DOHH2 (cell line): ENCODE measurements at regions not wholly inside any gene's neighbourhood (a gene's known extent, or its start where the extent isn't known, plus 50 kb on each side); places are given as distances from the start of the nearest gene placed in this dataset.
"Not testable (repeated sequence)": the region's sequence is repeated elsewhere in the genome, so short reads cannot be mapped to it uniquely, and the experiment has no call there.

ENCODE experiments used
- H3F3A ChIP-seq: fragments of 200-600 bp; sonication (generic), shearing (Covaris generic); 2 replicates; pipeline ENCODE4 v1.6.0; 2016; ENCODE audit warnings: antibody characterized with exemption, mild to moderate bottlenecking; ENCODE audit not compliant: control insufficient read depth, insufficient read depth
- H3K27ac ChIP-seq: fragments of 200-600 bp; sonication (generic); 2 replicates; pipeline ENCODE4 v1.5.1; 2014; ENCODE audit warnings: low read depth, mild to moderate bottlenecking, low read length, moderate library complexity
- H3K27me3 ChIP-seq: fragments of 200-600 bp; sonication (generic); 2 replicates; pipeline ENCODE4 v1.6.1; 2014; ENCODE audit warnings: mild to moderate bottlenecking, low read length, mixed read lengths; ENCODE audit not compliant: control insufficient read depth
- H3K36me3 ChIP-seq: fragments of 200-600 bp; sonication (generic); 2 replicates; pipeline ENCODE4 v1.6.1; 2014; ENCODE audit warnings: mild to moderate bottlenecking, low read length, moderate library complexity, mixed read lengths; ENCODE audit not compliant: control insufficient read depth
- H3K4me1 ChIP-seq: fragments of 200-600 bp; sonication (generic); 2 replicates; pipeline ENCODE4 v1.6.1; 2014; ENCODE audit warnings: mild to moderate bottlenecking, low read length, mixed read lengths; ENCODE audit not compliant: control insufficient read depth
- H3K4me2 ChIP-seq: fragments of 200-600 bp; sonication (generic); 2 replicates; pipeline ENCODE4 v1.6.0; 2014; ENCODE audit warnings: mild to moderate bottlenecking, low read length, moderate library complexity
- H3K4me3 ChIP-seq: fragments of 200-600 bp; sonication (generic); 2 replicates; pipeline ENCODE4 v1.5.1; 2014; ENCODE audit warnings: mild to moderate bottlenecking, low read length, mixed read lengths
- H3K79me2 ChIP-seq: fragments of 200-600 bp; sonication (generic); 2 replicates; pipeline ENCODE4 v1.6.1; 2014; ENCODE audit warnings: mild to moderate bottlenecking, low read length, mixed read lengths; ENCODE audit not compliant: control insufficient read depth
- H3K9me2 ChIP-seq: fragments of 200-600 bp; sonication (generic); replicated peaks from 2 replicates; pipeline ENCODE4 v1.6.1; 2014; ENCODE audit warnings: mild to moderate bottlenecking, low read length, mixed read lengths; ENCODE audit not compliant: control insufficient read depth
- H3K9me3 ChIP-seq: fragments of 200-600 bp; sonication (generic); 2 replicates; pipeline ENCODE4 v1.6.1; 2014; ENCODE audit warnings: antibody characterized with exemption, low read length, mixed read lengths; ENCODE audit not compliant: control insufficient read depth, insufficient read depth
- H4K20me1 ChIP-seq: fragments of 200-600 bp; sonication (generic); 2 replicates; pipeline ENCODE4 v1.6.0; 2014; ENCODE audit warnings: low read depth, mild to moderate bottlenecking, antibody characterized with exemption, low read length, moderate library complexity; ENCODE audit not compliant: control insufficient read depth, insufficient read depth
- EZH2phosphoT487 ChIP-seq: fragments of 200-600 bp; sonication (generic); IDR thresholded peaks from 2 replicates; pipeline ENCODE4 v1.6.1; 2017; ENCODE audit warnings: borderline replicate concordance, mild to moderate bottlenecking, antibody characterized with exemption, low read length, moderate library complexity, mixed read lengths
- TF ChIP-seq, protein P1 (sequence below): fragments of 200-600 bp; sonication (generic); IDR thresholded peaks from one replicate; pipeline ENCODE4 v1.5.1; 2014; ENCODE audit warnings: antibody characterized with exemption, mild to moderate bottlenecking, low read depth, low read length; ENCODE audit not compliant: poor library complexity, severe bottlenecking

DNA sequence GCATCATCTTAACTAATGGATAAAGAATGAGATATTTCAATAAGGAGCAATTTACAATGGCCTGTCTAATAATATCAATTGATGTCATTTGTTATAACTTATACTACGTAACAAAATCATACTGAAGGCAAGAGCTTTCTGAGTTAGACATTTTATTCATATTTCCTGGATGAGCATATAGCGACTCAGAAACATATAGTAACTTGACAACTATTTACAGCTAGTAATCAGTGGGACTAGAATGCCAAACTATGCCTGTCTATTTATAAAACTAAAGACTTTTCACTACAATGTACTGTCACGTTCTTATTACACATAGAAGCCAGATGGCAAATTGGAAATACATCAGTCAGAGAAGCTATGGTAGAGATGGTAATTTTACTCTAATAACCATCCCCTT lies 766.2 kb upstream of the TMEFF2 start:
- TF ChIP-seq, protein P1, sequence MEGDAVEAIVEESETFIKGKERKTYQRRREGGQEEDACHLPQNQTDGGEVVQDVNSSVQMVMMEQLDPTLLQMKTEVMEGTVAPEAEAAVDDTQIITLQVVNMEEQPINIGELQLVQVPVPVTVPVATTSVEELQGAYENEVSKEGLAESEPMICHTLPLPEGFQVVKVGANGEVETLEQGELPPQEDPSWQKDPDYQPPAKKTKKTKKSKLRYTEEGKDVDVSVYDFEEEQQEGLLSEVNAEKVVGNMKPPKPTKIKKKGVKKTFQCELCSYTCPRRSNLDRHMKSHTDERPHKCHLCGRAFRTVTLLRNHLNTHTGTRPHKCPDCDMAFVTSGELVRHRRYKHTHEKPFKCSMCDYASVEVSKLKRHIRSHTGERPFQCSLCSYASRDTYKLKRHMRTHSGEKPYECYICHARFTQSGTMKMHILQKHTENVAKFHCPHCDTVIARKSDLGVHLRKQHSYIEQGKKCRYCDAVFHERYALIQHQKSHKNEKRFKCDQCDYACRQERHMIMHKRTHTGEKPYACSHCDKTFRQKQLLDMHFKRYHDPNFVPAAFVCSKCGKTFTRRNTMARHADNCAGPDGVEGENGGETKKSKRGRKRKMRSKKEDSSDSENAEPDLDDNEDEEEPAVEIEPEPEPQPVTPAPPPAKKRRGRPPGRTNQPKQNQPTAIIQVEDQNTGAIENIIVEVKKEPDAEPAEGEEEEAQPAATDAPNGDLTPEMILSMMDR, result no peak
- TF ChIP-seq EZH2phosphoT487, result no peak
- Histone ChIP-seq H3K4me1 (no peaks in the 10 kb centered on the region), H3K4me3 (no peak overlapping the region), H3K27me3 (no peaks in the 10 kb centered on the region), H3K9me3 (no peaks in the 10 kb centered on the region), H3F3A (no peaks in the 10 kb centered on the region), H3K27ac (no peak overlapping the region), H3K79me2 (no peaks in the 10 kb centered on the region), H3K9me2 (no peaks in the 10 kb centered on the region; the same call in 1 of the 2 replicates), H3K36me3 (no peaks in the 10 kb centered on the region), H3K4me2 (no peak overlapping the region), H4K20me1 (no peaks in the 10 kb centered on the region)

DNA sequence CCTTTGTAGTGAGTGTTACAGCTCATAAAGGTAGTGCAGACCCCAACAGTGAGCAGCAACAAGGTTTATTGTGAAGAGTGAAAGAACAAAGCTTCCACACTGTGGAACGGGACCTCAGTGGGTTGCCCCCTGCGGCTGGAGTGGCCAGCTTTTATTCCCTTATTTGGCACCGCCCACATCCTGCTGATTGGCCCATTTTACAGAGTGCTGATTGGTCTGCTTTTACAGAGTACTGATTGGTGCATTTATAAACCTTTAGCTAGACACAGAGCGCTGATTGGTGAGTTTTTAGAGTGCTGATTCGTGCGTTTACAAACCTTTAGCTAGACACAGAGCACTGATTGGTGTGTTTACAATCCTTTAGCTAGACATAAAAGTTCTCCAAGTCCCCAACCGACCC lies 763.9 kb upstream of the TMEFF2 start:
- not testable (repeated sequence) for H3K9me2 ChIP-seq

DNA sequence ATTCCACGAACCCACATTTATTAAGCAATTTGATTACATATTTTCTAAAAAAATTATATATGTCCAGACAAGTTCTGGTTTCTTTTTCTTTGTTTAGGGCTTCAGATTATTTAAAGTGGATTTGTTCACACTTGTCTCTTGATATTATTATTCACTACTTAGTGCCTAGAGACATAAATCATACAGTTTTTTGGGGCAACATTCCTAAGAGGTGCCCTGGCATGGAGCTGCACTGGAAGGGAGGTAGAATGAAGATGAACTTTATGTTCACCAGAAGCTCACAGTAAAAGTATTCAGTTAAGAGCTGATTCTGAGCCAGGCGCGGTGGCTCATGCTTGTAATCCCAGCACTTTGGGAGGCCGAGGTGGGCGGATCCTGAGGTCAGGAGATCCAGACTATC lies 762.7 kb upstream of the TMEFF2 start:
- H3K27me3 ChIP-seq, result no peaks in the 10 kb centered on the region
- no peak overlapping the region for H3K4me3 ChIP-seq
- H3K4me2 ChIP-seq, result no peak overlapping the region
- no peaks in the 10 kb centered on the region for H3K79me2 ChIP-seq
- H3K9me2 ChIP-seq, result no peaks in the 10 kb centered on the region
- no peak overlapping the region for H3K27ac ChIP-seq
- no peaks in the 10 kb centered on the region for H3K36me3 ChIP-seq
- no peaks in the 10 kb centered on the region for H3K9me3 ChIP-seq
- H3F3A ChIP-seq, result no peaks in the 10 kb centered on the region
- TF ChIP-seq EZH2phosphoT487, result no peak
- TF ChIP-seq, protein P1, result no peak
- H4K20me1 ChIP-seq, result no peaks in the 10 kb centered on the region
- H3K4me1 ChIP-seq, result no peaks in the 10 kb centered on the region

More for the DNA sequence above, 763.9 kb upstream of the TMEFF2 start:
- H3K9me3 ChIP-seq, H3K79me2 ChIP-seq, H3K4me3 ChIP-seq, H3K27ac ChIP-seq, H3K4me2 ChIP-seq, H4K20me1 ChIP-seq, H3K36me3 ChIP-seq, H3K4me1 ChIP-seq, H3K27me3 ChIP-seq, H3F3A ChIP-seq: not testable (repeated sequence)

DNA sequence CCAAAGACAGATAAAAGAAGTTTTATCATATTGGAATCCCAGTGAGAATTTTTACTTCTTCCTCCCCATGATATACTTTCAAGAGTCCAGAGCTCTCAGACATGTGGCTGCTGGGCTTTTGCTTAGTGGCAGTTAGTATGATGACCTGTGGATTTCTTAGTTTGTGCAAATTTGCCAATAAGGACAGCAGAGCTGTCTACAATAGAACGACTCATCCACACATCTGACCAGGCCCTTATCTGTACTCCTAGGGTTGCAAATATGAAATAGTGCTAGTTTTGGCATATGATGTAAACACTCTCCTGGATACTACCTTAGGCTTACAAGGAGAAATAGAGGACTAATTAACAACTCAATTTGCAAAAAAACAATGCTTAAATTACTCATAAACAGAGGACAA lies 758.4 kb upstream of the TMEFF2 start:
- H3K9me2 ChIP-seq, result no peaks in the 10 kb centered on the region
- H3K4me1 ChIP-seq, result no peaks in the 10 kb centered on the region
- H3K4me2 ChIP-seq, result no peak overlapping the region
- H3K36me3 ChIP-seq, result no peaks in the 10 kb centered on the region
- no peak for TF ChIP-seq EZH2phosphoT487
- TF ChIP-seq, protein P1, result no peak
- H3K4me3 ChIP-seq, result no peak overlapping the region
- H3K27me3 ChIP-seq, result no peaks in the 10 kb centered on the region
- H3K27ac ChIP-seq, result no peak overlapping the region
- H3K79me2 ChIP-seq, result no peaks in the 10 kb centered on the region
- H3F3A ChIP-seq, result no peaks in the 10 kb centered on the region
- H3K9me3 ChIP-seq, result no peaks in the 10 kb centered on the region
- H4K20me1 ChIP-seq, result no peaks in the 10 kb centered on the region
